KMS-11 (cell line): ENCODE measurements at regions not wholly inside any gene's neighbourhood (a gene's known extent, or its start where the extent isn't known, plus 50 kb on each side); places are given as distances from the start of the nearest gene placed in this dataset.

Experiments
- H2AFZ ChIP-seq: fragments of 200-600 bp; sonication (generic); 2 replicates; pipeline ENCODE4 v1.6.1; 2016; ENCODE audit warnings: antibody characterized with exemption, mixed run types, low read depth
- H3K27ac ChIP-seq: fragments of 200-600 bp; sonication (generic); 2 replicates; pipeline ENCODE4 v1.6.1; 2016; ENCODE audit warnings: mild to moderate bottlenecking, mixed run types
- H3K27me3 ChIP-seq: fragments of 200-600 bp; sonication (generic); 2 replicates; pipeline ENCODE4 v1.6.1; 2017; ENCODE audit warnings: mild to moderate bottlenecking, low read depth, mixed run types, moderate library complexity; ENCODE audit not compliant: insufficient read depth
- H3K36me3 ChIP-seq: fragments of 200-600 bp; sonication (generic); 2 replicates; pipeline ENCODE4 v1.6.1; 2017; ENCODE audit warnings: mild to moderate bottlenecking, mixed run types; ENCODE audit not compliant: insufficient read depth
- H3K4me1 ChIP-seq: fragments of 200-600 bp; sonication (generic); 2 replicates; pipeline ENCODE4 v1.6.1; 2016; ENCODE audit warnings: mild to moderate bottlenecking, low read depth, mixed run types; ENCODE audit not compliant: poor library complexity, severe bottlenecking
- H3K4me2 ChIP-seq: fragments of 200-600 bp; sonication (generic); 2 replicates; pipeline ENCODE4 v1.7.0; 2016; ENCODE audit warnings: mild to moderate bottlenecking, mixed run types
- H3K4me3 ChIP-seq: fragments of 200-600 bp; sonication (generic); IDR thresholded peaks from 2 replicates; pipeline ENCODE4 v1.6.1; 2017; ENCODE audit warnings: low read depth, low read length, mixed read lengths; ENCODE audit not compliant: insufficient read depth
- H3K79me2 ChIP-seq: fragments of 200-600 bp; sonication (generic); 2 replicates; pipeline ENCODE4 v1.6.1; 2016; ENCODE audit warnings: low read depth, mixed run types; ENCODE audit not compliant: insufficient read depth
- H3K9ac ChIP-seq: fragments of 200-600 bp; sonication (generic); 2 replicates; pipeline ENCODE4 v1.6.1; 2016; ENCODE audit warnings: mild to moderate bottlenecking, mixed run types
- H4K20me1 ChIP-seq: fragments of 200-600 bp; sonication (generic); 2 replicates; pipeline ENCODE4 v1.6.1; 2016; ENCODE audit warnings: mild to moderate bottlenecking, mixed run types; ENCODE audit not compliant: insufficient read depth
- CTCF ChIP-seq: fragments of 200-600 bp; sonication (generic); conservative IDR thresholded peaks from 2 replicates; pipeline ENCODE4 v1.6.1; 2017; ENCODE audit warnings: low read depth, mild to moderate bottlenecking, antibody characterized with exemption, low read length, moderate library complexity, mixed read lengths

DNA sequence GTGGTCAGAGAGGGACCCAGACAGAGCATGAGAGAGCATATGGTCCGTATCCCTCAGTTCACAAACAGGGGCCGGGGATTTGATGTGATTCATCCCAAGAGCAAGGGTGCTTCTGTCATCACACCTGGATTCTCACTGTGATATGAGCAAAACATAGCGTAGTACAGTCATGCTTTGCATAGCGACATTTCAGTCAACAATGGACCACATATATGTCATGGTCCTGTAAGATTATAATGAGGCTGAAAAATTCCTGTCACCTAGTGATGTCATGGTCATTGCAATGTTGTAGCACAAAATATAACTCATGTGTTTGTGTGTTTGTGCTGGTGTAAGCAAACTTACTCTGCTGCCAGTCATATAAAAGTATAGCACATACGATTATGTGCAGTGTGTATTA lies 207.4 kb upstream of the CDH13 start:
- Histone ChIP-seq H3K79me2 (no peaks in the 10 kb centered on the region), H3K4me1 (no peaks in the 10 kb centered on the region), H3K4me2 (no peak overlapping the region), H3K27me3 (no peaks in the 10 kb centered on the region), H3K36me3 (no peaks in the 10 kb centered on the region), H3K27ac (no peak overlapping the region), H3K4me3 (no peak overlapping the region), H4K20me1 (no peaks in the 10 kb centered on the region), H3K9ac (no peak overlapping the region), H2AFZ (no peak overlapping the region)
- no peak for TF ChIP-seq CTCF

DNA sequence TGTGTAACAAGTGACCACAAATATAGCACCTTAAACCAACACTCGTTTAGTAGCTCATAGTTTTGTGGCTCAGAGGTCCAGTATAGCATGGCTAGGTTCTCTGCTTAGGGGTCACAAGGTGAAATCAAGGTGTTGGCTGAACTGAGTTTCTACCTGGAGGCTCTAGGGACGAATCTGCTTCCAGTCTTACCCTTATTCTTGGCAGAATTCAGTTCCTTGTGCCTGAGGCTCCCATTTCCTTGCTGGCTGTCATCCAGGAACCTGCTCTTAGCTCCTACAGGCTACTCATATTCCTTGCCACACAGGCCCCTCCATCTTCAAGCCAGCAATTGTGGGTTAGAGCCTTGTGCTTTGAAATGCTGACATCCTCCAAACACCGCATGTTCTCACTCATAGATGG lies 212.3 kb upstream of the CDH13 start:
- Histone ChIP-seq H4K20me1 (no peaks in the 10 kb centered on the region), H2AFZ (no peak overlapping the region), H3K36me3 (no peaks in the 10 kb centered on the region), H3K4me2 (no peak overlapping the region), H3K9ac (no peak overlapping the region), H3K4me1 (no peaks in the 10 kb centered on the region), H3K27me3 (no peaks in the 10 kb centered on the region), H3K27ac (no peak overlapping the region), H3K79me2 (no peaks in the 10 kb centered on the region), H3K4me3 (no peak overlapping the region)
- no peak for TF ChIP-seq CTCF

DNA sequence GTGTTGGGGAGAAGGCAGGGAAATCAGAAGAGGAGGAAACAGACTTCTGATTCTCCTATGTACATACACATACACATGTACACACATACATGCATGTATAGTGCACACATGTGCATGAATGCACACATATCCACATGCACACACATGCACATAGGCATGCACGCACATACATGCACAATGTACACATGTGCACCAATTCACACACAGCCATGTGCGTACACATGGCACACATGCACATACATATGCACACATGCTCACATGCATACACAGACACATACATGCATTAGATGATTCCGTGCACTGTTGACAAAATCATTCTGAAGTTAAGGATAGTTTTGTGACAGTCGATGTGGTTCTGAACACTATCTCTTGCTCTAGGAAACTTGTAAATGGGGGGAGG lies 214.0 kb upstream of the CDH13 start:
- Histone ChIP-seq H3K27ac (no peak overlapping the region), H3K79me2 (no peaks in the 10 kb centered on the region), H2AFZ (no peak overlapping the region), H3K4me3 (no peak overlapping the region), H3K9ac (no peak overlapping the region), H3K4me1 (no peaks in the 10 kb centered on the region), H3K27me3 (no peaks in the 10 kb centered on the region), H3K4me2 (no peak overlapping the region), H4K20me1 (no peaks in the 10 kb centered on the region), H3K36me3 (no peaks in the 10 kb centered on the region)
- no peak for TF ChIP-seq CTCF

- no peak for TF ChIP-seq CTCF
- H3K9ac ChIP-seq, result no peak overlapping the region
- H3K4me1 ChIP-seq, result no peaks in the 10 kb centered on the region
- H2AFZ ChIP-seq, result no peak overlapping the region
- H3K36me3 ChIP-seq, result no peaks in the 10 kb centered on the region
- no peaks in the 10 kb centered on the region for H3K79me2 ChIP-seq
- H3K4me3 ChIP-seq, result no peak overlapping the region
- H3K27me3 ChIP-seq, result no peaks in the 10 kb centered on the region
- no peak overlapping the region for H3K27ac ChIP-seq
- H4K20me1 ChIP-seq, result no peaks in the 10 kb centered on the region
- H3K4me2 ChIP-seq, result no peak overlapping the region
Measured at GRCh38 chr16:82405736-82406135, 221.0 kb upstream of the CDH13 start.
